Esophagus squamous epithelium (tissue), 5 donors: ENCODE measurements at regions not wholly inside any gene's neighbourhood (a gene's known extent, or its start where the extent isn't known, plus 50 kb on each side); places are given as distances from the start of the nearest gene placed in this dataset.

ENCODE experiments used
- DNase-seq: peaks from one replicate; lab custom pipeline; 2025; lab: John Stamatoyannopoulos, UW
- H3K27ac ChIP-seq, 4 donors: fragments of 200-600 bp; sonication (generic); one replicate each; pipeline ENCODE4 v1.5.1; 2016 to 2019; ENCODE audit warnings: mild to moderate bottlenecking in 1 of 4
- H3K27me3 ChIP-seq, 4 donors: fragments of 200-600 bp; sonication (generic); 1 replicate in 3 of 4; 2 replicates in 1 of 4; pipeline versions ENCODE4 v1.5.1 to v1.6.0; 2017 to 2021; ENCODE audit warnings: antibody characterized with exemption in 1 of 4
- H3K36me3 ChIP-seq, 3 donors: fragments of 200-600 bp; sonication (generic); one replicate each; pipeline ENCODE4 v1.5.1; 2016 to 2019
- H3K4me1 ChIP-seq, 3 donors: fragments of 200-600 bp; sonication (generic); one replicate each; pipeline ENCODE4 v1.5.1; 2017 to 2019
- H3K4me3 ChIP-seq, 4 donors: fragments of 200-600 bp; sonication (generic); 1 replicate in 3 of 4; 2 replicates in 1 of 4; pipeline ENCODE4 v1.5.1; 2016 to 2019; ENCODE audit warnings: mild to moderate bottlenecking in 2 of 4, moderate library complexity in 1 of 4
- H3K9me3 ChIP-seq, 3 donors: fragments of 200-600 bp; sonication (generic); one replicate each; pipeline ENCODE4 v1.5.1; 2016 to 2019
- CTCF ChIP-seq, 6 experiments: fragments of 450-650 bp in 4 of 6; fragments of 200-600 bp in 2 of 6; sonication (generic) in 2 of 6; IDR thresholded peaks; one replicate each; pipeline ENCODE4 v1.5.1; 2016 to 2019; ENCODE audit warnings: antibody characterized with exemption in 6 of 6, mild to moderate bottlenecking in 4 of 6, moderate library complexity in 4 of 6
- POLR2A ChIP-seq, 4 donors: fragments of 450-650 bp; IDR thresholded peaks; one replicate each; pipeline ENCODE4 v1.6.1; 2017; ENCODE audit warnings: antibody characterized with exemption in 4 of 4, mild to moderate bottlenecking in 4 of 4, moderate library complexity in 3 of 4
- WGBS, 2 donors: methylation state at CpG; one replicate each; pipeline ENCODE4 v1.1.5; 2018; 5-methylcytosine and 5-hydroxymethylcytosine counted together
- intact Hi-C: fragments of 100-400 bp; cut with DNase I; formaldehyde crosslinking; loops from one replicate; pipeline ENCODE4 v1.15.0; 2022
- donor health status: DM: yes; HTN: yes; CAD: no.

- intact Hi-C loops: no loop called here
- Histone ChIP-seq H3K27ac (no peak overlapping the region), H3K4me1 (peaks cover 0 to 33% (median 1%) of the 10 kb centered on the region in 3 donors), H3K36me3 (no peaks in the 10 kb centered on the region), H3K9me3 (no peaks in the 10 kb centered on the region), H3K27me3 (no peaks in the 10 kb centered on the region), H3K4me3 (no peak overlapping the region)
- no peak for DNase-seq
- TF ChIP-seq POLR2A (IDR thresholded peaks at IDR 0.05) (no peak), CTCF (IDR thresholded peaks at IDR 0.05) (no peak)
Measured at GRCh38 chr4:11608992-11609391, 180.3 kb upstream of the HS3ST1 start.

DNA sequence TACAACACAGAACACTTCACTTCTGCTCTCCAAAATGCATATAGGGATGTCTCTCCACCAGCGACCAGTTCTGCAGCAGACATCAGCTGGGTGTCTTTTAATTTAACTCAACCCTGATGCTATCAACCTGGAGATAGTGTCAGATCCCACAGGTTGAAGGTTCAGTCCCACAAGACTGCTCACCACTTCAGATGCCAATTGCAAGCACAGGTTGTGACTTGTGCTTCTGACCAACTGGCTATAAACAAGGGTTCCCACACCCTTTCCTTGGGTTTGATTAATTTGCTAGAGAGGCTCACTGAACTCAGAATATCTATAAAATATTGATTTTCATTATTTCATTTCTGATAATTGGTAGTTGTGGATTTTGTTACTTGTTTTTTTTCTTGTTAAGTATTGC lies 177.4 kb upstream of the HS3ST1 start:
- Histone ChIP-seq H3K9me3 (no peaks in the 10 kb centered on the region), H3K27ac (peak overlapping the region in 2 of 4 donors; percentile 35 to 61), H3K36me3 (no peaks in the 10 kb centered on the region), H3K4me3 (no peak overlapping the region), H3K4me1 (peaks cover 0 to 33% (median 0%) of the 10 kb centered on the region in 3 donors), H3K27me3 (no peaks in the 10 kb centered on the region)
- 77 to 82% methylated on average over 1 of the region's 1 CpG for WGBS, 2 donors
- TF ChIP-seq CTCF (IDR thresholded peaks at IDR 0.05): no peak
- TF ChIP-seq POLR2A (IDR thresholded peaks at IDR 0.05): no peak
- intact Hi-C loops: no loop called here
- DNase-seq: no peak

DNA sequence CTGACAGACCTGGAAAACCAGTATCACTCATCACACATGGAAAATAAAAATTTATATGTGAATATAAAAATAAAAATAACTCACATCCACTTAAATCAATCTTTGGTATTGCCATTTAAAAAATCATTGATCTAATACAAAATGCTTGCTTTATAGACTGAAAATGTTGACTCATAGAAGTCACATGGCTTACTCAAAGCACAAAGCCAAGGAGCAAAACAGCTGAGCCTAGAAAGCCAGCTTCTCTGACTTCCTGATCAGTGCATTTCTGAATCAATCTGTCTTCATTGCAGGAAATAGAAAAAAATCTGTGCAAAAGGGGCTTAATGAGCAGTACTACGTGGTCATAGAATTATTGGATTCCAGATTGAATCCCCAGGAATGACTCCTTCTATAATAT lies 176.9 kb upstream of the HS3ST1 start:
- intact Hi-C loops: no loop called here
- 56 to 67% methylated on average over 1 of the region's 1 CpG for WGBS, 2 donors
- Histone ChIP-seq H3K9me3 (no peaks in the 10 kb centered on the region), H3K36me3 (no peaks in the 10 kb centered on the region), H3K27me3 (no peaks in the 10 kb centered on the region), H3K4me1 (peaks cover 0 to 33% (median 0%) of the 10 kb centered on the region in 3 donors), H3K4me3 (no peak overlapping the region), H3K27ac (peak overlapping the region in 2 of 4 donors; percentile 35 to 61)
- no peak for DNase-seq
- TF ChIP-seq CTCF (IDR thresholded peaks at IDR 0.05): no peak
- TF ChIP-seq POLR2A (IDR thresholded peaks at IDR 0.05): no peak

DNA sequence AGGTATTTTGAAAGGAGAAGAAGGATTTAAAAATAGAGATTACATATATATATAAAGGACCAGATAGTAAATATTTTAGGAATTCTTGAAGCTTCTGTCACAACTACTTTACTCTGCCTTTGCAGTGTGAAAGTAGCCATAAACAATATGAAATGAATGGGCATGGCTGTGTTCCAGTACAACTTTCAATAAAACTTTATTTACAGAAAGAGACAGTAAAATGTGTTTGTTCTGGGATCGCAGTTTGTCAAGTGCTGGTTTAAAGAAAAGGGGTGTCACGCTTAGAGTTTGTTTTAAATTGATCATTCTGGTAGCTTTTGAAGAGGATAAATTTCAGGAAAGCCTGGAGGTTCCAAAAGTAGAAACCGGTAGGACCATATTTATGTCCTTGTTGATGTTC lies 176.1 kb upstream of the HS3ST1 start:
- Histone ChIP-seq H3K9me3 (no peaks in the 10 kb centered on the region), H3K27ac (no peak overlapping the region), H3K27me3 (no peaks in the 10 kb centered on the region), H3K4me3 (no peak overlapping the region), H3K4me1 (peaks cover 0 to 33% (median 0%) of the 10 kb centered on the region in 3 donors), H3K36me3 (no peaks in the 10 kb centered on the region)
- intact Hi-C loops: no loop called here
- TF ChIP-seq POLR2A (IDR thresholded peaks at IDR 0.05) (no peak), CTCF (IDR thresholded peaks at IDR 0.05) (no peak)
- DNase-seq: no peak
- WGBS, 2 donors: 85 to 88% methylated on average over 3 of the region's 3 CpGs

DNA sequence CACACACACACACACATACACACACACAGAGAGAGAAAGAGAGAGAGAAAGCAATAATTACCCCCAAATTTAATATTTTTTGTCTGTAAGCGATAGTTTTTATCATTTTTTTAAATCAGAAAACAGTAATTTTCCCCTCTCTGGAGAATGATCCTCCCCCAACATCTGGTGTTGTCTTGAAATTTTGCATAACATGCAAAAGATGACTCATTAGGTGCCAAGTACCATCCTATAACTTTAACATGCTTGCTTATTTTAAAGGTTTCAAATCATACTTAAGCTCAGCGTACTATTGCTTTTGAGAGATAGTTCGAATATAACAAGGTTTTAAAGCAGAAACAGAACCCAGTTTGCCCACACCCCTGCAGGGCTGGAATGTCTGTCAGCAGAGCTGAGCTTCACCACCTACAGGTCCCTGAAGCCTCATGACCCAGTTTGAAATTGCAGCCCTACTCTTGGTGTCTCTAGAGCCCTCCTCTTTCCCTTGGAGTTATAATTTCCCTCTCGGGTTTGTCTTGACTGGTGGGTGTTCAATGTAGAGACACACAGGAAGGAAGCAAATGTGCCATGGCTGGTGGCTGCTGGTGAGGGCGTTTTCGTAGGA lies 175.0 kb upstream of the HS3ST1 start:
- no peaks in the 10 kb centered on the region for H3K36me3 ChIP-seq
- H3K4me1 ChIP-seq: peaks cover 0 to 41% (median 0%) of the 10 kb centered on the region in 3 donors
- whole genome bisulfite sequencing, 2 donors: 85 to 93% methylated on average over 4 to 5 of the region's 6 CpGs
- intact Hi-C loops: no loop called here
- no peaks in the 10 kb centered on the region for H3K9me3 ChIP-seq
- no peak overlapping the region for H3K27ac ChIP-seq
- no peak for DNase-seq
- no peak overlapping the region for H3K4me3 ChIP-seq
- no peaks in the 10 kb centered on the region for H3K27me3 ChIP-seq
- TF ChIP-seq POLR2A (IDR thresholded peaks at IDR 0.05) (no peak), CTCF (IDR thresholded peaks at IDR 0.05) (no peak)
